ENCODE measurements at regions not wholly inside any gene's neighbourhood (a gene's known extent, or its start where the extent isn't known, plus 50 kb on each side); places are given as distances from the start of the nearest gene placed in this dataset.
A peak's percentile ranks its signal among the peaks of the same experiment; 100 is the strongest.

DNA sequence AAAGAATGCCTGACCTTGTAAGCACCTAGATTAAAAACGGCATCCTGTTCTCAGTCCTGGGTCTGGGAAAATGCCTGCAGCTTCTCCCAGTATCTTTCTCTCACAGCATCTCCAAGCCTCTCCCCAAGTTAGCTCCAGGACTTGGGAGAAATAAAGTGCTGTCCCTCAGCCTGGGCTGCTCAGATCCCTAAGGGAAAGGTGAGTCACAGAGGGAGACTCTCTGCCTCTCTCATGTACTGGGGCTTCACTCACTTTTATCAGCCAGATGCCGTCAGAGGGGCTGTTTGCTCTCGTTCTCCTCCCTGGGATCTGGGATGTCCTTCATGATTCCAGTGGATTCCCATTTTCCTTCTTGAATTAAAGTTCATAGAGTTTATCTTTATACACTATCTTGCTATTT is 293.6 kb downstream of the COL12A1 start:
- DNase-seq (ENCODE audit: low read depth), result no peak
- TF ChIP-seq, protein P1, sequence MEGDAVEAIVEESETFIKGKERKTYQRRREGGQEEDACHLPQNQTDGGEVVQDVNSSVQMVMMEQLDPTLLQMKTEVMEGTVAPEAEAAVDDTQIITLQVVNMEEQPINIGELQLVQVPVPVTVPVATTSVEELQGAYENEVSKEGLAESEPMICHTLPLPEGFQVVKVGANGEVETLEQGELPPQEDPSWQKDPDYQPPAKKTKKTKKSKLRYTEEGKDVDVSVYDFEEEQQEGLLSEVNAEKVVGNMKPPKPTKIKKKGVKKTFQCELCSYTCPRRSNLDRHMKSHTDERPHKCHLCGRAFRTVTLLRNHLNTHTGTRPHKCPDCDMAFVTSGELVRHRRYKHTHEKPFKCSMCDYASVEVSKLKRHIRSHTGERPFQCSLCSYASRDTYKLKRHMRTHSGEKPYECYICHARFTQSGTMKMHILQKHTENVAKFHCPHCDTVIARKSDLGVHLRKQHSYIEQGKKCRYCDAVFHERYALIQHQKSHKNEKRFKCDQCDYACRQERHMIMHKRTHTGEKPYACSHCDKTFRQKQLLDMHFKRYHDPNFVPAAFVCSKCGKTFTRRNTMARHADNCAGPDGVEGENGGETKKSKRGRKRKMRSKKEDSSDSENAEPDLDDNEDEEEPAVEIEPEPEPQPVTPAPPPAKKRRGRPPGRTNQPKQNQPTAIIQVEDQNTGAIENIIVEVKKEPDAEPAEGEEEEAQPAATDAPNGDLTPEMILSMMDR (IDR thresholded peaks at IDR 0.05; ENCODE audit: insufficient read depth, low read depth, low read length), result no peak
- ChIA-PET CTCF (no interaction called here), POLR2A (no interaction called here)
- Histone ChIP-seq H3K27me3 (ENCODE audit: control insufficient read depth, insufficient read depth, low read length) (no peaks in the 10 kb centered on the region), H3K36me3 (ENCODE audit: control insufficient read depth, insufficient read depth, low read length) (no peaks in the 10 kb centered on the region), H3K4me3 (ENCODE audit: low read depth, low read length) (no peak overlapping the region)

DNA sequence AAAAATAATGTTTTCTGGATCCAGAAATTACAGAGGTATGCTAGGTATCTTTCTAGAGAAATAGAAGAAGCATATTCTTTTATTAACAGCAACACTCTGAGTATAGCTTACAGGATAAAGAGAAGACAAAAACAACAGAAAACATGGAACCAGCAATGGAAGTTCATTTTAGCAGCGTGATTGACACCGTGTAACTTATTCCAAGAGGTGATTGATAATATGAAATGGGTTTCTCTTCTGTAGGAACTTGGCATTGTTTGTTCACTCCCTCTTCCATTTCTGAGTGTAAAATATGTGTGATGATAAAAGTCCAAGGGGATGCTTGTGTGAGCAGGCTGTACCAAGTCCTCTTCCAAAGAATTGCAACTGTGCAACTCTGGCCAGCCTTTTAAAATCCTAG is 303.0 kb downstream of the COL12A1 start:
- Histone ChIP-seq H3K4me3 (ENCODE audit: low read depth, low read length) (no peak overlapping the region), H3K27me3 (ENCODE audit: control insufficient read depth, insufficient read depth, low read length) (no peaks in the 10 kb centered on the region), H3K36me3 (ENCODE audit: control insufficient read depth, insufficient read depth, low read length) (no peaks in the 10 kb centered on the region)
- TF ChIP-seq, protein P1 (IDR thresholded peaks at IDR 0.05; ENCODE audit: insufficient read depth, low read depth, low read length), result no peak
- ChIA-PET POLR2A (no interaction called here), CTCF (no interaction called here)
- DNase-seq (ENCODE audit: low read depth), result no peak

DNA sequence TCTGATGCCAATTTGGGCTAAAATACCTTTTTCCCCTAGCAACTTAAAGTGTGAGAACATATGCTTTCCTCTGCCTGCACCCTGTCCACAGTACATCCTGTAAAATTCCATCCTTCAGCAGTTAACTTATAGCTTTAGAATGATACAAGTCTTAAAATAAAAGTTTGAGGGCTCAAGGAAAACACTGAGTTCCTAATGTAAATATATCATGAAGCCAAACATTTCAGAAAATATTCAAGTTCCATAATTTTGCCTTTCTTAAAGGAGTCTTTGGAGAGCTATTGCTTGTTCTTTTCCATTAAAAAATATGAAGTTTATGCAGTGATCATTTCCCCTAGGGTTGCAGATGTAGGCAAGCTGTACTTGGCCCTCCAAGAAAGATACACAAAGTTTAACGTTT is 303.8 kb downstream of the COL12A1 start:
- CTCF ChIA-PET, result no interaction called here
- TF ChIP-seq, protein P1 (IDR thresholded peaks at IDR 0.05; ENCODE audit: insufficient read depth, low read depth, low read length), result no peak
- POLR2A ChIA-PET, result interaction anchor here (0.6 kb wide), 1 partner anchor 303 kb away, joined by 3 read pairs; no protein-coding TSS in a partner anchor

DNA sequence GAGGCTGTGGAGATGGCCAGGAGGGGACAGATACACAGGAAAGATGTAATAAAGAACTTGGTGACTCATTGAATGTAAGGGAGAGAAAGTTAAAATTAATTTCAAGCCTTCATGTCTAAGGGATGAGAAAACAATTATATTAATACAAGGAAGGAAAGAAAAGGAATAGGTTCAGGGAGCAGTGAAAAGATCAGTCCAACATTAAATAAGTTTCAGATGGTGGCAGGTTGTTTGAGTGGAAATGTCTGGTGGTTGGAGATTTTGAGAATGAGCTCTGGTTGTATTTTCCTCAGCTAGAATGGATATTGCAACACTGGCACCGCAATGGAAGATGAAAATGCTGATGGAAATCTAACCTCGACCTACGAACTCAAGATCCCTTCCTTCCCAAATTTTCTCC is 304.3 kb downstream of the COL12A1 start:
- H3K4me3 ChIP-seq (ENCODE audit: low read depth, low read length), result no peak overlapping the region
- no peaks in the 10 kb centered on the region for H3K36me3 ChIP-seq (ENCODE audit: control insufficient read depth, insufficient read depth, low read length)
- DNase-seq (ENCODE audit: low read depth), result no peak
- POLR2A ChIA-PET, result no interaction called here
- no peaks in the 10 kb centered on the region for H3K27me3 ChIP-seq (ENCODE audit: control insufficient read depth, insufficient read depth, low read length)
- CTCF ChIA-PET, result interaction anchor here (0.6 kb wide), 2 partner anchors 9 to 137 kb away, joined by 3 read pairs; no protein-coding TSS in a partner anchor
- TF ChIP-seq, protein P1 (IDR thresholded peaks at IDR 0.05; ENCODE audit: insufficient read depth, low read depth, low read length), result no peak

More for the DNA sequence above, 303.8 kb downstream of the COL12A1 start:
- H3K4me3 ChIP-seq (ENCODE audit: low read depth, low read length), result no peak overlapping the region
- no peak for DNase-seq (ENCODE audit: low read depth)
- H3K27me3 ChIP-seq (ENCODE audit: control insufficient read depth, insufficient read depth, low read length), result no peaks in the 10 kb centered on the region
- no peaks in the 10 kb centered on the region for H3K36me3 ChIP-seq (ENCODE audit: control insufficient read depth, insufficient read depth, low read length)

DNA sequence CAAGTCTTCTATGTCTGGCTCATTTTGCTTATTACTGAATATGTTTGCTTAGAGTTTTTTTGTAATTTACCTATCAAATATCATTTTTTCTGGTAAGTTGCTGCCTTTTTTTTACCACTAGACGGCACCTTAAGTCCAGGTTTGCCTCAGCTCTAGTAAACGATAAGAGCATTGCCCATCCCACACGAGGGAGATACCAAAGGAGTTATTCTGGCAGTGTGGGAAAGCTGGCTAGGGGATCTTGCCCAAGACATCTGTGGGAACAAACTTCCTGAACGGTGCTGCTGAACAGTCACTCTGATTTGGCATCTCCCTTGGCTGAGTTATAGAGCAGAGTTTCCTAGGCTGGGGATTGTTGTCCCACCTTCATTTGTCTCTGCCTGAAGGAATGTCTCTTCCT is 306.4 kb downstream of the COL12A1 start:
- no peaks in the 10 kb centered on the region for H3K36me3 ChIP-seq (ENCODE audit: control insufficient read depth, insufficient read depth, low read length)
- DNase-seq (ENCODE audit: low read depth), result no peak
- TF ChIP-seq, protein P1 (IDR thresholded peaks at IDR 0.05; ENCODE audit: insufficient read depth, low read depth, low read length), result peak; percentile 22; the same call in 1 of the 2 replicates
- ChIA-PET POLR2A (no interaction called here), CTCF (interaction anchor here (1.1 kb wide), 1 partner anchor 309 kb away, joined by 3 read pairs; no protein-coding TSS in a partner anchor)
- no peak overlapping the region for H3K4me3 ChIP-seq (ENCODE audit: low read depth, low read length)
- no peaks in the 10 kb centered on the region for H3K27me3 ChIP-seq (ENCODE audit: control insufficient read depth, insufficient read depth, low read length)

All from BJ (cell line).